ENCODE measurements at regions not wholly inside any gene's neighbourhood (a gene's known extent, or its start where the extent isn't known, plus 50 kb on each side); places are given as distances from the start of the nearest gene placed in this dataset.

DNA sequence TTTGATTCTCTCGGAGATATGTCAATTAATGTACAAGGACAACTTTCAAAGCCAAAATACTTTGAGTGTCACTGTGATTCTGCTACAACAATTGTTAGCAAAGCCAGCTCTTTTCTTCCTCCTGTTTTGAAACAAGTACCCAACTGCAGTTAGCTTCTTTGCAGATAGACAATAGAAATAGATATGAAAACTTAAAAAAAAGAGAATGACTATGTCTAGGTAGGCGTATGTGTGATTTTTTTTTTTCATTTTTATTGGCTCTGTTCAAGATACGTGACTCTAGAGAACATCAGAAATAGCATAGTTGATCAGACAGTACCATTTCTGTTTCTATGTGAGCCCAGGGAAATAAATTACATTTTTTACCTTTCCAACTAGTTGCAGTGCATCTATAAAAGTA is 142.9 kb upstream of the CNTN4 start:
- no peaks in the 10 kb centered on the region for H3K9me3 ChIP-seq
- H3K4me3 ChIP-seq (replicated peaks in 1 of 3): no peak overlapping the region
- no peaks in the 10 kb centered on the region for H3K27me3 ChIP-seq
- DNase-seq: no peak
- intact Hi-C loops (cut with DNase I): no loop called here
- no peak overlapping the region for H3K27ac ChIP-seq
- no peaks in the 10 kb centered on the region for H3K36me3 ChIP-seq
- TF ChIP-seq, protein P1, sequence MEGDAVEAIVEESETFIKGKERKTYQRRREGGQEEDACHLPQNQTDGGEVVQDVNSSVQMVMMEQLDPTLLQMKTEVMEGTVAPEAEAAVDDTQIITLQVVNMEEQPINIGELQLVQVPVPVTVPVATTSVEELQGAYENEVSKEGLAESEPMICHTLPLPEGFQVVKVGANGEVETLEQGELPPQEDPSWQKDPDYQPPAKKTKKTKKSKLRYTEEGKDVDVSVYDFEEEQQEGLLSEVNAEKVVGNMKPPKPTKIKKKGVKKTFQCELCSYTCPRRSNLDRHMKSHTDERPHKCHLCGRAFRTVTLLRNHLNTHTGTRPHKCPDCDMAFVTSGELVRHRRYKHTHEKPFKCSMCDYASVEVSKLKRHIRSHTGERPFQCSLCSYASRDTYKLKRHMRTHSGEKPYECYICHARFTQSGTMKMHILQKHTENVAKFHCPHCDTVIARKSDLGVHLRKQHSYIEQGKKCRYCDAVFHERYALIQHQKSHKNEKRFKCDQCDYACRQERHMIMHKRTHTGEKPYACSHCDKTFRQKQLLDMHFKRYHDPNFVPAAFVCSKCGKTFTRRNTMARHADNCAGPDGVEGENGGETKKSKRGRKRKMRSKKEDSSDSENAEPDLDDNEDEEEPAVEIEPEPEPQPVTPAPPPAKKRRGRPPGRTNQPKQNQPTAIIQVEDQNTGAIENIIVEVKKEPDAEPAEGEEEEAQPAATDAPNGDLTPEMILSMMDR (IDR thresholded peaks at IDR 0.05): no peak
- 90 to 94% methylated on average over 3 of the region's 3 CpGs for WGBS, 2 donors
- peaks cover 5 to 8% of the 10 kb centered on the region in 2 donors for H3K4me1 ChIP-seq

DNA sequence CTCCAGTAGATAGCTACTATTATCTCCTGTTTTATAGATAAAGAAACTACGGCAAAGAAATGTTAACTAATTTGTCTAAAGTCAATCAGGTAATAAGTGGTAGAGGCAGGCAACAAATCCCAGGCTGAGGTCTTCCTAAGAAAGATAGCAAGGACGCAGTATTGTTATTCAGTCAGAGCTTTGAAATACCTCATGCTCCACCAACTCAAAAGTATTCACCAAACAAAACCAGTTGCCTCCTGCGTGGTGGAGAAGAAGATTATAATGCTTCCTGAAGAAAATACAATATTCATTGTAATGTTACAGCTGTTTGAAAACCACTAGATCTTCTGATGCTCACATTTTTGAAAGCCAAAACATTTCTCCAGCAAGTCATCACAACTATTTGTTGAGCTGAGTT is 138.2 kb upstream of the CNTN4 start:
- Histone ChIP-seq H3K4me1 (peaks cover 19 to 23% of the 10 kb centered on the region in 2 donors), H3K9me3 (no peaks in the 10 kb centered on the region), H3K4me3 (replicated peaks in 1 of 3) (no peak overlapping the region), H3K27me3 (no peaks in the 10 kb centered on the region), H3K27ac (peak overlapping the region; percentile 13 to 74 (median 66)), H3K36me3 (no peaks in the 10 kb centered on the region)
- peak in 1 of 2 donors; percentile 19 for DNase-seq
- intact Hi-C loops (cut with DNase I): no loop called here
- WGBS, 2 donors: 24 to 34% methylated on average over 3 of the region's 3 CpGs
- no peak for TF ChIP-seq POLR2A (IDR thresholded peaks at IDR 0.05)
- TF ChIP-seq, protein P1 (IDR thresholded peaks at IDR 0.05): no peak

DNA sequence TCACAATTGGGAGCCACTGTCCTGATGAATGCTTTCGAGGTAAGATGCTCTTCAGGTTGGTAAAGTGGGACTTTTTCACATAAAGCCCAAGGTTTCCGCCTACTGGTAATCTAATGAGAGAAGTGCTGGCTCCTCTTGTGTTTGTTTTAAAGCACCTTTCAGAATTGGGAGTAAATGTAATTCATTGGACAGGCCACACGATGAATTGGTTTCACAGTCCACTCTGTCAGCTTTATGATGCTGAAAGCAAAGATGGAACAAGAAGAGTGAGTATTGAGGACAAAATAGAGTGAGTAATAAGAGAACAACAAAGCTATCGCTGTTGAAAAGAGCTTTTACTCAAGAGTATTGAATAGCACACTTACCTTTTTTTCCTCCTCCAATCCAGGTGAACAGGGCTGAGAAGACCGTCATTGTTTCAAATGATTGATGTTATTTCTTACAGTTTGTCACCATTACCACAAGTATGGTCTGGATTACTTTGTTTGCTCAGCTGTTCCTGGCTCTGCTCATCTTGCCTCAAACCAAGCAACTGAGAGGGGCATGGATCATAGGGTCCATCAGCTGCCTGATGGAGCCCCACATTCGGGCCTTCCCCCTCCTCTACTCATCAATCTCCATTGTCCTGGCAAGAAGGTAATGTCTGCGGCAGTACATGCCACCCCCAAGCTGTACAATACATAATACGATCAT is 136.1 kb upstream of the CNTN4 start:
- H3K36me3 ChIP-seq: no peaks in the 10 kb centered on the region
- DNase-seq: no peak
- intact Hi-C loops (cut with DNase I): no loop called here
- H3K4me3 ChIP-seq (replicated peaks in 1 of 3): no peak overlapping the region
- 73 to 82% methylated on average over 8 of the region's 8 CpGs for WGBS, 2 donors
- H3K27ac ChIP-seq: no peak overlapping the region
- TF ChIP-seq, protein P1 (IDR thresholded peaks at IDR 0.05): no peak
- TF ChIP-seq POLR2A (IDR thresholded peaks at IDR 0.05): no peak
- H3K27me3 ChIP-seq: no peaks in the 10 kb centered on the region
- peaks cover 19 to 23% of the 10 kb centered on the region in 2 donors for H3K4me1 ChIP-seq
- H3K9me3 ChIP-seq: no peaks in the 10 kb centered on the region

DNA sequence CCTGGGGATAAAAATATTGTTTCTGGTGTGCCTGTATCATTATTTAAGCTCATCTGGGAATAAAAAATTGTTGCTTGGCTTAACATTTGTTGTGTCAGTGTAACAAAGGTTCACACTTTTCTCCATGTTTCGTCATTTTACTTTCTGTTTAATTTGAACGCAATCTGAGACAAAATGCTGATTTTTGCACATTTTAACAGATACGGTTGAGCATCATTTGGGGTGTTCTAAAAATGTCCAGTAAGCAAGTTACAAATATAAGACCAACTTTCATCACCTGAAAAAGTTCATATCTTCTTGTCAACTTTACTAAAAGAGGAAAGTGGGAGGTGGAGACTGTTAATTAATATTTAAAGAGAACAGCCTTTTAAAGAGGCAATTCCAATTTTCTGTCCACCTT is 134.8 kb upstream of the CNTN4 start:
- Histone ChIP-seq H3K4me1 (peaks cover 19 to 23% of the 10 kb centered on the region in 2 donors), H3K27ac (no peak overlapping the region), H3K27me3 (no peaks in the 10 kb centered on the region), H3K4me3 (replicated peaks in 1 of 3) (no peak overlapping the region), H3K36me3 (no peaks in the 10 kb centered on the region), H3K9me3 (no peaks in the 10 kb centered on the region)
- intact Hi-C loops (cut with DNase I): no loop called here
- DNase-seq: no peak
- WGBS, 2 donors: 77 to 91% methylated on average over 3 of the region's 3 CpGs
- no peak for TF ChIP-seq POLR2A (IDR thresholded peaks at IDR 0.05)
- TF ChIP-seq, protein P1 (IDR thresholded peaks at IDR 0.05): no peak

DNA sequence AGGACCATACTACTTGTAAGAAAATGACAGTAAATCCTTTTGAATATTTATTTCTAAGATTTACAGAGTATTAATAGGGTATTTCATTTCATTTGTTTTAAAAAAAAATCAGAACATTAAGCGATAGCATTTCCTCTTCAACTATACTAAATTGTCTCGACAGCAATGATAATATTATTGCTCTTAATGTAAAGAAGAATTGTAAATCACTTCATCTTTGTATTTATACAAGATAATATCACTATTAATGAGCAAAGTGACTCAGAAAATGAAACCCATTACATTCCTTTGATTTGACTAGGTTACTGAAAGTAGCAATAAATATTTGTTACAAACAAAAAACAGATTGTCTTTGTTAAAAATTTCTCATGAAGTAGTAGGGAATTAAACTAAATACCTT is 131.1 kb upstream of the CNTN4 start:
- intact Hi-C loops (cut with DNase I): no loop called here
- no peak for TF ChIP-seq POLR2A (IDR thresholded peaks at IDR 0.05)
- TF ChIP-seq, protein P1 (IDR thresholded peaks at IDR 0.05): no peak

More for the DNA sequence above, 131.1 kb upstream of the CNTN4 start:
- Histone ChIP-seq H3K36me3 (no peaks in the 10 kb centered on the region), H3K4me3 (replicated peaks in 1 of 3) (no peak overlapping the region), H3K9me3 (no peaks in the 10 kb centered on the region), H3K27ac (no peak overlapping the region), H3K27me3 (no peaks in the 10 kb centered on the region), H3K4me1 (no peaks in the 10 kb centered on the region)
- 84 to 89% methylated on average over 2 of the region's 2 CpGs for WGBS, 2 donors
- no peak for DNase-seq
